ENCODE measurements at regions not wholly inside any gene's neighbourhood (a gene's known extent, or its start where the extent isn't known, plus 50 kb on each side); places are given as distances from the start of the nearest gene placed in this dataset.

GRCh38 chr2:155502766-155503165, 804.3 kb downstream of the KCNJ3 start:
- TF ChIP-seq, protein P1, sequence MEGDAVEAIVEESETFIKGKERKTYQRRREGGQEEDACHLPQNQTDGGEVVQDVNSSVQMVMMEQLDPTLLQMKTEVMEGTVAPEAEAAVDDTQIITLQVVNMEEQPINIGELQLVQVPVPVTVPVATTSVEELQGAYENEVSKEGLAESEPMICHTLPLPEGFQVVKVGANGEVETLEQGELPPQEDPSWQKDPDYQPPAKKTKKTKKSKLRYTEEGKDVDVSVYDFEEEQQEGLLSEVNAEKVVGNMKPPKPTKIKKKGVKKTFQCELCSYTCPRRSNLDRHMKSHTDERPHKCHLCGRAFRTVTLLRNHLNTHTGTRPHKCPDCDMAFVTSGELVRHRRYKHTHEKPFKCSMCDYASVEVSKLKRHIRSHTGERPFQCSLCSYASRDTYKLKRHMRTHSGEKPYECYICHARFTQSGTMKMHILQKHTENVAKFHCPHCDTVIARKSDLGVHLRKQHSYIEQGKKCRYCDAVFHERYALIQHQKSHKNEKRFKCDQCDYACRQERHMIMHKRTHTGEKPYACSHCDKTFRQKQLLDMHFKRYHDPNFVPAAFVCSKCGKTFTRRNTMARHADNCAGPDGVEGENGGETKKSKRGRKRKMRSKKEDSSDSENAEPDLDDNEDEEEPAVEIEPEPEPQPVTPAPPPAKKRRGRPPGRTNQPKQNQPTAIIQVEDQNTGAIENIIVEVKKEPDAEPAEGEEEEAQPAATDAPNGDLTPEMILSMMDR (conservative IDR thresholded peaks at IDR 0.05; ENCODE audit: low read length), result no peak
- TF ChIP-seq EZH2phosphoT487 (IDR thresholded peaks at IDR 0.05; ENCODE audit: borderline replicate concordance), result no peak
